TTC549 (cell line): ENCODE measurements at regions not wholly inside any gene's neighbourhood (a gene's known extent, or its start where the extent isn't known, plus 50 kb on each side); places are given as distances from the start of the nearest gene placed in this dataset.

Source experiments
- FAIRE-seq: peaks from 2 replicates; lab custom pipeline; 2012; peaks lifted over from hg19 to GRCh38; lab: Jason Lieb, UNC

GRCh38 chr1:163013826-163014600 is 55.1 kb upstream of the RGS4 start:
- FAIRE-seq: no peak

GRCh38 chr1:163006051-163006834 is 62.9 kb upstream of the RGS4 start:
- no peak for FAIRE-seq

GRCh38 chr1:162997499-162998285 is 71.5 kb upstream of the RGS4 start:
- peak; percentile 58 for FAIRE-seq

- no peak for FAIRE-seq
Measured at GRCh38 chr1:162996261-162996660, 72.9 kb upstream of the RGS4 start.

- no peak for FAIRE-seq
Measured at GRCh38 chr1:162994921-162995320, 74.2 kb upstream of the RGS4 start.

- no peak for FAIRE-seq
Measured at GRCh38 chr1:162993846-162994245, 75.3 kb upstream of the RGS4 start.

- no peak for FAIRE-seq
Measured at GRCh38 chr1:162992945-162993344, 76.2 kb upstream of the RGS4 start.

GRCh38 chr1:162991444-162991843 is 77.7 kb upstream of the RGS4 start:
- FAIRE-seq: no peak

GRCh38 chr1:162990665-162991064 is 78.5 kb upstream of the RGS4 start:
- no peak for FAIRE-seq

GRCh38 chr1:162988869-162989268 is 80.3 kb upstream of the RGS4 start:
- FAIRE-seq: no peak

- no peak for FAIRE-seq
Measured at GRCh38 chr1:162987866-162988265, 81.3 kb upstream of the RGS4 start.

GRCh38 chr1:162985816-162986435 is 83.2 kb upstream of the RGS4 start:
- FAIRE-seq: no peak

GRCh38 chr1:162984699-162985098 is 84.5 kb upstream of the RGS4 start:
- FAIRE-seq: no peak

- no peak for FAIRE-seq
Measured at GRCh38 chr1:162983671-162984425, 85.3 kb upstream of the RGS4 start.

GRCh38 chr1:162982364-162982763 is 86.8 kb upstream of the RGS4 start:
- no peak for FAIRE-seq

- FAIRE-seq: no peak
Measured at GRCh38 chr1:162977944-162978568, 91.1 kb upstream of the RGS4 start.

- no peak for FAIRE-seq
Measured at GRCh38 chr1:162976628-162977027, 92.5 kb upstream of the RGS4 start.

GRCh38 chr1:162974810-162975209 is 94.4 kb upstream of the RGS4 start:
- FAIRE-seq: no peak

GRCh38 chr1:162973381-162973795 is 95.8 kb upstream of the RGS4 start:
- no peak for FAIRE-seq

- FAIRE-seq: no peak
Measured at GRCh38 chr1:162972773-162973172, 96.4 kb upstream of the RGS4 start.

GRCh38 chr1:162970021-162970420 is 99.1 kb upstream of the RGS4 start:
- FAIRE-seq: no peak
